Stimulated activated CD4-positive, alpha-beta T cell treated with anti-CD3 and anti-CD28 coated beads, Interleukin-4, amount 100 ng/mL, for 4 hours (primary cell): ENCODE measurements at regions not wholly inside any gene's neighbourhood (a gene's known extent, or its start where the extent isn't known, plus 50 kb on each side); places are given as distances from the start of the nearest gene placed in this dataset.
"Not testable (repeated sequence)": the region's sequence is repeated elsewhere in the genome, so short reads cannot be mapped to it uniquely, and the experiment has no call there.

Source experiments
- DNase-seq, 2 experiments: peaks; one replicate each; pipeline ENCODE4 v3.0.0-alpha.2; 2020

- no peak for DNase-seq
These were observed 192.1 kb upstream of the DAB1 start for GRCh38 chr1:57615956-57616355.

- DNase-seq: no peak
These were observed 189.0 kb upstream of the DAB1 start for GRCh38 chr1:57612833-57613232.

- no peak for DNase-seq
These were observed 182.1 kb upstream of the DAB1 start for GRCh38 chr1:57605933-57606332.

GRCh38 chr1:57603696-57604095, 179.8 kb upstream of the DAB1 start:
- DNase-seq: no peak

- no peak for DNase-seq
These were observed 176.6 kb upstream of the DAB1 start for GRCh38 chr1:57600424-57600823.

GRCh38 chr1:57599236-57599994, 175.6 kb upstream of the DAB1 start:
- DNase-seq: no peak

GRCh38 chr1:57597036-57597435, 173.2 kb upstream of the DAB1 start:
- DNase-seq: no peak

- no peak for DNase-seq
These were observed 170.1 kb upstream of the DAB1 start for GRCh38 chr1:57594002-57594401.

GRCh38 chr1:57591842-57592241, 168.0 kb upstream of the DAB1 start:
- DNase-seq: no peak

- DNase-seq: no peak
These were observed 167.1 kb upstream of the DAB1 start for GRCh38 chr1:57590978-57591377.

- DNase-seq: no peak
These were observed 163.0 kb upstream of the DAB1 start for GRCh38 chr1:57586842-57587241.

- no peak for DNase-seq
These were observed 154.8 kb upstream of the DAB1 start for GRCh38 chr1:57578680-57579079.

- no peak for DNase-seq
These were observed 154.2 kb upstream of the DAB1 start for GRCh38 chr1:57578099-57578498.

- DNase-seq: no peak
These were observed 152.9 kb upstream of the DAB1 start for GRCh38 chr1:57576756-57577155.

- DNase-seq: no peak
These were observed 148.2 kb upstream of the DAB1 start for GRCh38 chr1:57572016-57572415.

GRCh38 chr1:57558066-57558465, 134.2 kb upstream of the DAB1 start:
- DNase-seq: not testable (repeated sequence)

- no peak for DNase-seq
These were observed 129.8 kb upstream of the DAB1 start for GRCh38 chr1:57553666-57554065.

GRCh38 chr1:57551476-57551875, 127.6 kb upstream of the DAB1 start:
- DNase-seq: no peak

GRCh38 chr1:57550092-57550491, 126.2 kb upstream of the DAB1 start:
- DNase-seq: no peak

- no peak for DNase-seq
These were observed 125.4 kb upstream of the DAB1 start for GRCh38 chr1:57549300-57549699.

- DNase-seq: no peak
These were observed 122.9 kb upstream of the DAB1 start for GRCh38 chr1:57546549-57547330.

GRCh38 chr1:57544345-57544744, 120.5 kb upstream of the DAB1 start:
- DNase-seq: no peak

- no peak for DNase-seq
These were observed 113.0 kb upstream of the DAB1 start for GRCh38 chr1:57536749-57537423.

- DNase-seq: no peak
These were observed 108.4 kb upstream of the DAB1 start for GRCh38 chr1:57532299-57532698.
